ENCODE measurements at regions not wholly inside any gene's neighbourhood (a gene's known extent, or its start where the extent isn't known, plus 50 kb on each side); places are given as distances from the start of the nearest gene placed in this dataset.

DNA sequence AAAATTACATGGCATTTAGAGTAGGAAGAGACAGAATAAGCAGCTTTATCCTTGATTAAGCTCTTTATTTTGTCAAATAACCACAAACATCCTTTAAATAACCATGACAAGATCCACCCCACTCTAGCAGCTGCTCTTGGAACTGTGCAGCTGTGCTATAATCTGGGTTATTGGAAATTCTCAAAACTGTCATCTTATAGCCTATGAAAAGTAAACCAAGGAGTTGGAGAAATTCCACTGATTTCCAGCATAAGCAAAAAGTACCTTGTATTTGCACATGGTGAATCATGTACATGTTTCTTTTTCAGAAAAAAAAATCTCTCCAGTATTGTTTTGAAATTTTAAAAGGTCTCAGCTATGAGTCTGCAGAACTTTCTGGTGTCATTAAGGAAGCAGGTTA lies 88.8 kb upstream of the ABI3BP start:
- no peak for DNase-seq (ENCODE audit: low spot score)

DNA sequence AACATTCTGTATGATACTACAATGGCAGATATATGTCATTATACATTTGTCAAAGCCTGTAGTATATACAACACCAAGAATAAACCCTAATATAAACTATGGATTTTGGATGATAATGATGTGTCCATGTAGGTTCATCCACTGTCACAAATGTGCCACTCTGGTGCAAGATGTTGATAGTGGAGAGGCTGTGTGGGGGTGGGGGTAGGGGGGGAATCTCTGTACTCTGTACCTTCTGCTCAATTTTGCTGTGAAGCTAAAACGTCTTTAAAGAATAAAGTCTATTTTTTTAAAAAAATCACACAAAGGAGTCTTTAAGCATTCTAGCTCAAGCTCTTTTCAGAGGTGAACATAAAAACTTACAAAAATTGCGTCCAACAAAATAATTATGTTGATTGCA lies 88.2 kb upstream of the ABI3BP start:
- DNase-seq (ENCODE audit: low spot score) = no peak

DNA sequence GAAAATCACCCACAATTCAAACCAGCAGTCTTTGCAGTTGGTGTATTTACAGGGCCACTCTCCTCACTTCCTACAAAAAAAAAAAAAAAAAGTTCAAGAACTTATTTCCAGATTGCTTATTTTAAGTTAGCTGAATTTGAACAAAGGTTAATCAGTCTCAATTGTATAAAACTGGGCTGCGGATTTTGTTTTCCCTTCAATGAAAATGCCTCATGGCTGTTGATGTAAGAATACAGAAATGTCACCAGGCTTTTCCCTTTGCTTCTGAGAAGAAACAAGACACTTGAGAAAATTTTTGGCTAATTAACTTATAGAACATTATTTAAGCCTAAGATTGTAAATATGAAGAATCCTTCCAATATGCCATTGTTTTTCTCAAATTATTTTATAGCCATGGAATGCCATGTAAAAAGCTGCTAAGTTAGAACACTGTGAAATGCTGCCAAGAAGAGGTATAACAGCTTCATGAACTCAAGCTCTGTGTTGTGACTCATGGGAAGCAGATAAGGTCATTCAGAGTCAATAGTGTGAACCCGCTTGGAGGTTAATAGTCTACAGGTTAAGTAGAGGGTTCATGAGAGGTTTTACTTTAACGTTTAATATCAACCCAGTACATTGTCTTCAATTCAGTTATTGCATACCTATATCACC lies 84.3 kb upstream of the ABI3BP start:
- DNase-seq (ENCODE audit: low spot score) = no peak

DNA sequence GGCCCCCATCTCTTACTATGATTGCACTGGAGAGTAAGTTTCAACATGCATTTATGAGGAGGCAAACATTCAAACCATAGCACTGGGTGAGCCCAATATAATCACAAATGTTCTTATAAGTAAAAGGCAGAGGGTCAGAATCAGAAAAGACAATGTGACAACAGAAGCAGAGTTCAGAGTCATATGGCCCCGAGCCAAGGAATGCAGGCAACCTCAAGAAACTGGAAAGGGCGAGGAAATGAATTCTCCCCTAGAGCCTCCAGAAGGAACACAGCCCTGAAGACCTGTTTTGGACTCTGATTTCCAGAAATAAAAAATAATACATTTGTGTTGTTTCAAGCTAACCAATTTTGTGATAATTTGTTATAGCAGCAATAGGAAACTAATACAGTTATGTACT lies 81.3 kb upstream of the ABI3BP start:
- no peak for DNase-seq (ENCODE audit: low spot score)

DNA sequence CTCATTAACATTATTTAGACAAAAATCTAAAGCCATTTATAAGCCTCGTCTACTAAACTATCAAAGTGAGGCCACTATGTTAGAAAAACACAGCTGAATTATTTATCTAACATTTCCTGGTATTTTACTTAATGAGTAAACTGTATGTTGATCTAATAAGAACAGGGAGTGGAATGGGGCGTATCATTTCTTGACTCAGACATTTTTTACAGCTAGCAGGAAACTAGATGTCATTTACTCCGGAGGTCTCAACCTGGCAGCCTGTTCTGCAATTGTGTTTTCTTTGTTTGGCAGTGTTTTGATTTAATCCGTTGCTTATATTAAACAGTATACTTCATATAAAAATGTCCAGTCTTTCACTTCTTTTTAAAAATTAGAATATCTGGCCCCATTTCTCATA lies 79.1 kb upstream of the ABI3BP start:
- no peak for DNase-seq (ENCODE audit: low spot score)

DNA sequence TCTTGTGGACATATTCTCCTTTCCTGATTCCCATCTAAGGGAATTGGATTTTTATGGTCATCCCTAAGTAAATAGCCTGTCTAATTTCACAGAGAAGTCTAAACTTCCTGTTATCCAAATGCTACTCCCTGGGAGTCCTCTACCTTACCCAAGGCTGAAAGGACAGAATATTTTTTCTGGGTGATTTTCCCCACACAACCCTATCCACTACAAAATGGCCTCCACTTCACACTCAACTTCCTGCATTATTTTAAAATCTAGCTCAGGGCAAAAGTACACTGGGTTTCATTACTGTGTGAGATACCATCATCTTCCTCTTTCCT lies 77.5 kb upstream of the ABI3BP start:
- DNase-seq (ENCODE audit: low spot score) = no peak

DNA sequence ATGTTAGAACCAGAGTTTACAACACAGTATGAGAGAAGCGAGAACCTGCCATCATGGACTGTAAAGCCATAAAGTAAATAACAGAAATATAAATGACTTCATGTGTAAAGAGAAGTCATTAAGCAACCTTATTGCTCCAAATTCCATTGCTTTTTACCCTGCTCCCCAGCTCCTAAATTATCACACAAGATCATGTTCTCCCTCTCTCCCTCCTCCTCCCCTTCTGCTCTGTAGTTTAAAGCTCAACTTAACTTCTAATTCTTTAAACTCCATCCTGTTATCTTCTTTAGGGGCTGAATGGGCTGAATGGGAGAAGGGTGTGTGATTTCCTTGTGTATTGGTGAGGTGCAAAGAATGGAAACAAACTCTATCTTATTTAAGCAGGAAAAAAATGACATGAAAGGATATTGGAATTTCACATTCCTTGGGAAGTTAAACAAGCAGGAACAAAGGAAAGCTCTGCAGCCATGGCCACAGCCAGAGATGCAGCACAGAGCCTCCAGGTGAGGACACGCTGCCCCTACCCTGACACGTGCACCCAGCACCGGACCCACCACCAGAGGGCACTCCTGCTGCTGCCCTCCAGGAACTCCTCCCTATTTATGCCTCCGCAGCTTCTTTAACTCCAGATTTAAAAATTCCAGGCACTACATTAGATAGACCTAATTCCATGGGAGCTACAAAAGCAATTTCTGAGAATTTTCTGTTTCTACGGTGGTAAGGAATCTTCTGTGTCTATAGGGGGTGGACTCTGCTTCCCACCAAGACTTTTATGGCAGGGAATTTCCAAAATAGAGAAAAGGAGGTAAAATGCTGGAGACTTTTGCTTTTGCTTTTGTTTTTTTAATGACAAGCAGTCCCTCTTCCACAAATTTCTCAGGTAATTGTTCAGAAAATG lies 76.9 kb upstream of the ABI3BP start:
- DNase-seq (ENCODE audit: low spot score) = peak; percentile 73

DNA sequence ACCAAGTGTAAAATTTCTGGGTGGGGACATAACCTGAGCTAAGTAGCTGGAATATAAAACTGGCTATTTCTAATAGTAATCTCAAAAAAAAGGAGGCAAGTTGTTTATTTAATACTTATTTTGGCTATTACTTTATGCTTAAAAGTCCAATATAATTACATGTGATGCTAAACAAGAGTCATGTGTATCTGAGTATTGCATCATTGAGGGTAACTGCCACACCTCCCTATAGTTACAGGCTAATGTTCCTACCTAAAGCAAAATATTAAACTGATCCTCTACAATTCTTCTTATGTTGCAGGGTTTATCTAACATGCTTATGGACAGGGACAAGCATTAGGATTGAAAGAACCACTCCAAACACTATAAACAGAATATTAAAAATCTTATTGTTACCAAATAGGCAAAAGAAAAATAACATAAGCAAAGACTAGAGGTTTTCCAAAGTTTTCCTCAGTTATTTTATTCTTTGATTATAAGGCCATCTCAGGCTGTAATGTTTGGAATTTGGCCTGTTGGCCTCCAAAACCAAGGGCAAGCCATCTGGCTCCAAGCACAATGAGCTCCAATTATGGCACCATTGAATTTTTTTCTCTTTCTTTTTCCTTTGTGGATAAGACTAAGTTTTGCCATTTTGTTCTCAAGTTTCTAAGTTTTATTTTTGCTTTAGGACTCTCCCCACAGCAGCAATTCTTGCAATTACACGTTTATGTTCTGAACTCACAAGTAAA lies 75.8 kb upstream of the ABI3BP start:
- no peak for DNase-seq (ENCODE audit: low spot score)

DNA sequence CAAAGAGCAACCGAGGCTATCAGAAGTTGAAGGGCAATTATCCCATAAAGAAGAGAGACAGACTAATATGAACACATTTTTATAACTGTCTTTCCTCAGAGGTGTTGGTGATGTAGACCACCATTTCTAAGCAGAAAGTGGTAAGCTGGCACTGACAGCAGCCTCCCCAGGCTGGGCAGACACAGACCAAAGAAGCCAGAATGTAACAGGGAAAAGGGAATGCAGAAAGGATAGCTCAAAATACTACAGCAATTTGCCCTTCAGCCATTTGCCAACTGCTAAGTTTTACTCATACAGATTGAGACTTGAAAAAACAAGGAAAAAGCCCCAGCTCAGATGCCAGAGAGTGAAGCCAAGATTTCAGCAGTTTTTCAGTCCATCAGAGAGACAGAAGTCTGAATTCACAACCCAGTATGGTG lies 73.5 kb upstream of the ABI3BP start:
- DNase-seq (ENCODE audit: low spot score) = no peak

DNA sequence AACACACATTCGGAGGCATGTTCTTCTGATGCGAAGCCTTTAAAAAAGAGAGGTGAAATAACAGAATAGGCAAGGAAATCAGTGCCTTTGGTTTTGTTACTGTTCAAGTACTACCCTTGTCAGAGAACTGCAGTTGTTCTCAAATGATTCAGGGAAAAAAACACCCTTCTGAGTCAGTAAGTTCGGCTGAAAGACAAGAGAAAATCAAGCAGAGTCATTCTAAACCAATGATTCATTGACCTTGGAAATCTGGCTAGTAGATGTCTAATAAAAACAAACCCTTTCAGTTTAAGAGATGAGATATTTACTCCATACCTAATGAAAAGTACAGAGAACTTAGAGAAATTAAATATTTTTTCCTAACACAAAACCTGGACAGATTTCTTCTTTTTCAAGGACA lies 72.7 kb upstream of the ABI3BP start:
- no peak for DNase-seq (ENCODE audit: low spot score)

DNA sequence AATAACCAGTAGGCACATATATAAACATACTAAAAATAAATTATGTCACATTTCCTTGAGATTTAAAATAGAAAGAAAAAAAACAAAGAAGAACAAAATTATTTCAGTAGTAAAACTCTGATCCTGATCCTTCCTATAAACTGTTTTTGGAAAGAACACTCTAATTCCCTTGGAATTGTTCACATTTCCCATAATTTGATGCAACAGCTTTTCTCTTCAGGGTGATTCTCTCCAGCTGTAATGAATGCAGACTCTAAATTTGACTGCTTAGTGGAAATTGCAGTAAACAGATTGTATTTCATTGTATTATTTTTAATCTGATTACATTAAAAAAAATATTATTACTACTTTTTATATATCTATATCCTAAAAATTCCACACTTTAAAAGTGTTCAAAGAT lies 70.2 kb upstream of the ABI3BP start:
- no peak for DNase-seq (ENCODE audit: low spot score)

DNA sequence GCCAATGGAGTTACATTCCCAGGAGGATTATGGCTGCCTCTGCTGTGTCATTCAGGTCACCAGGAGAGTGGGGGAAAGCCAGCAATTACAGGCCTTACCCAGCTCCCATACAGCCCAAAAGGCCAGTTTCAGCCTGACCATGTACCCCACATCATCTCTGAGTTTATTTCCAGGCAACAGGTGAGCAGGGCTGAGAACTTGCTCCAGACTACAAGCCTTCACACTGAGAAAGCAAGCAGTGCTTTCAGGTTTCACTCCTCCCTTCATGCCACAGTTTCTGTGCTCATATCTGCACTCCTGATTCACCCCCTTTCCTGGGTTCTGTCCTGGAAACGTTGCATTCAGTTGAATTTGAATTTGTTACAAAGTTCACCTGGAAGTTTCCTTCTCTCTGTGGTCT lies 68.1 kb upstream of the ABI3BP start:
- no peak for DNase-seq (ENCODE audit: low spot score)

DNA sequence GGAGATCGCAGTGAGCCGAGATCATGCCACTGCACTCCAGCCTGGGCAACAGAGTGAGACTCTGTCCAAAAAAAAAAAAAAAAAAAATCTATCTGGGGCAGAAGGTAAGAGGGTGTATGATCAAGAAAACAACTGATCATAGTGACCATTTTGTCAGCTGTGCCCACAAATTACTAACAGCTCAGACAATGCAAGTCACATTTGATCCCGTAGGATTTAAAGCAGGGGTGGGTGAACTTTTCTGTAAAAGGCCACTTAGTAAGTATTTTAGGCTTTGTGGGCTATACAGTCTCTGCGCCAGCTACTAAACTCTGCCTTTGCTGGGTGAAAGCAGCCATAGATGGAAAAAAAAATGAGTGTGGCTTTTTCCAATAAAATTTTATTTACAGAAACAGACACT lies 57.6 kb upstream of the ABI3BP start:
- no peak for DNase-seq (ENCODE audit: low spot score)

DNA sequence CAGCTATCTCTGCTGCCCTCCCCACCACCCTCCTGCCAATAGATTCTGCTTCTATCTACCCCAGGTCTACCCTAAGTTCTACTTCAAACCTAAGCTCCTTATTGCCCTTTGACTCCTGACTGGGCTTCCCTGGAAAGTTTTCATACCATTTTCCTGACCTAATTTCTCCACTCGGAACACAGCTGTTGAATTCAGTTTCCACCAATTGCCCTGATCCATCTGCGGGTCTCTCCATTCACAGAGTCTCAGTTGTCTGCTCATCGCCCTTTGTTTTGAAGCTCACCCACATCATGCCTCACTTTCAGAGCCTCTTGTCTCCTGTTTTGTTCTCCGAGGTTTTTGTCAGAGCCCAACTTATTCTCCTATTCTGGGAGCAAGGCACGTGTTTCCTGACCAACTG lies 56.8 kb upstream of the ABI3BP start:
- DNase-seq (ENCODE audit: low spot score) = no peak

DNA sequence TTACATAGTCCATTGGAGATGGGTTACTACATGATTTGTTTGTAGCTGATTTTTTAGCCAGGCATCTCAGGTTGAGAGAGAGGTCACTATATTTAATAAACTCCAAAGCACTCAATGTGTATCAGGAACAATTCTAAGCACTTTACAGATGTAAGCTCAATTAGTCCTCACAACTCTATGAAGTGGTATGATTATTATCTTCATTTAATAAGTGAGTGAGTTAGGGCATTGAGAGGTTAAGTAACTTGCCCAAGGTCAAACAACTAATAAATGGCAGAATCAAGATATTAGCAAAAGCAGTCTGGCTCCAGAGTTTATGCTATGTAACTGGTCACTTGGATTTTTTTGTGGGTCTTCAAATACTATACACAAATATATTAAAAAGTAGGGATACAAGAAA lies 56.3 kb upstream of the ABI3BP start:
- no peak for DNase-seq (ENCODE audit: low spot score)

DNA sequence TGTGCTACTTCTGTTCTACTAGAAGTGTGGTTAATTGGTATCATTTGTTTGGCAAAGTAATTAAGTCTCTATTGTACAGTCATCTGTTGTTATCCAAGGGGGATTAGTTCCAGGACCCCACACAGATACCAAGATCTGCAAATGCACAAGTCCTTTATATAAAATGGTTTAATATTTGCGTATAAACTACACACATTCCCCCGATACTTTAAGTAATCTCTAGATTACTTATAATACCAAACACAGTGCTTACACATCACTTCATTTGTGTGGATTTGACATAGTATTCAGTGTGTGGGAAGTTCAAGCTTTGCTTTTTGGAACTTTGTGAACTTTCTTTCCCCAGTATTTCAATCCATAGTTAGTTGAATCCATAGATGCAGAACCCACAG lies 50.5 kb upstream of the ABI3BP start:
- DNase-seq (ENCODE audit: low spot score) = no peak

DNA sequence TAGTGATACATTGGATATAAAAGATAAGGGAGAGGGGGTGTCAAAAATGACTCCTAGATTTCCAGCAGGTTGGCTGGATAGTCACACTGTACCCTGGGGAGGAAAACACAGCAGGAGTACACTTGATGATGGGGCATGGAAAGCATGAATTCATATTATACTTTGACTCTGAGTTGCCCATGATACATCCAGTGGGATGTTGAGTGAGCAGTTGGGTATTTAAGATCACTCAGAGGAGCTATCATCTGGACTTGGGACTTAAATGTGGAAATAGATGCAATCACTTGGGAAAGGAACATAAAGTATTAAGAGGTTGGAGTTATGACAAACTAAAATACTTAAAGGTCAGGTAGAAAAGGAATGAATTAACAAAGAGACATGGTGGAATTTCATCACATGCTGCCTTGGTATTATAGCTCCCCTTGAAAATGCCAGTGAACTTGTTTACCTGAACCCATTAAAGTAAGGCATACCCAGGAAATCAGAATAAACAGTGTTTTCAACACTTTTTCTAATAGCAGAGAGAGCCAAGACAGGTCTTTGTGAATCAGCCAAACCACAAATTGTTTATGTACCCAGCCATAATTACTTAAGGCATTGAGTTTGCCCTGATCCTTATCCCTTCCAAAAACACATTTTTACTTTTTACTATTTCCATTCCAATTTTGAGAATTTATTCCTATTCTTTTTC lies 49.9 kb upstream of the ABI3BP start:
- no peak for DNase-seq (ENCODE audit: low spot score)
